ENCODE measurements at regions not wholly inside any gene's neighbourhood (a gene's known extent, or its start where the extent isn't known, plus 50 kb on each side); places are given as distances from the start of the nearest gene placed in this dataset.

DNA sequence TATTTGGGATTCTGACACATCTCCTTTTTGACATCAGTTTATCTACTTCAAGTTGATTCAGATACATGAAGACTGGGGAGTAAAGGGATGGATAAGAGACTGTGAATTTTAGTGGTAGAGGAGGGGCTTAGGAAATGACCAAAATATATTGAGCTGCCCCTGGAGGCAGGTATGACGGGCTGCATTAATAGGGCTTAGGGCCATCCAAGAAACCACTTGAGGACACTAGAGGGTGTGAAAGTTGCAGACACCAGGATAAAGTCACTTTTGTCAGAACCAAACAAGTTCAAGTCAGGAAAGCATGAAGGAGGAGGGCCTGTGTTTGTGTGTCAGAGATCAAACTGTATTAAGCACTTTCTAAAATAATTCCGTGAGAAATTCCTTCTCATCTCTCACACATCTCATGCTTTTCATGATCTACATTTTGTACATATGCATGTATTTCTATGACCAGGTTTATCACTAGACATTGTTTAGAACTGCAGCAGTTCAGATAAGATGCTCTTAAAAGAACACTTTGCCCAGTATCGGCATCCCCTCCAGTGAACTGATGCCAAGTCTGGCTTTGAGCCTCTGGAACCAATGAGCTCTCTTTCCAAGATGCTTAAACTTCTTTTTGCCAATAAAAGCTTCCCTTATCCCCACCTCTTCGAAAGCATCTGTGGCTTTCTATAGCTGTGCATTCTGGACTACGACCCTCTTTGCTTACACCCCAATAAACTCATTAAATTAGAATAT is 136.9 kb downstream of the SLC38A1 start:
- H3K4me3 ChIP-seq: no peak overlapping the region
- H3K9me3 ChIP-seq: no peaks in the 10 kb centered on the region
- TF ChIP-seq, protein P1, sequence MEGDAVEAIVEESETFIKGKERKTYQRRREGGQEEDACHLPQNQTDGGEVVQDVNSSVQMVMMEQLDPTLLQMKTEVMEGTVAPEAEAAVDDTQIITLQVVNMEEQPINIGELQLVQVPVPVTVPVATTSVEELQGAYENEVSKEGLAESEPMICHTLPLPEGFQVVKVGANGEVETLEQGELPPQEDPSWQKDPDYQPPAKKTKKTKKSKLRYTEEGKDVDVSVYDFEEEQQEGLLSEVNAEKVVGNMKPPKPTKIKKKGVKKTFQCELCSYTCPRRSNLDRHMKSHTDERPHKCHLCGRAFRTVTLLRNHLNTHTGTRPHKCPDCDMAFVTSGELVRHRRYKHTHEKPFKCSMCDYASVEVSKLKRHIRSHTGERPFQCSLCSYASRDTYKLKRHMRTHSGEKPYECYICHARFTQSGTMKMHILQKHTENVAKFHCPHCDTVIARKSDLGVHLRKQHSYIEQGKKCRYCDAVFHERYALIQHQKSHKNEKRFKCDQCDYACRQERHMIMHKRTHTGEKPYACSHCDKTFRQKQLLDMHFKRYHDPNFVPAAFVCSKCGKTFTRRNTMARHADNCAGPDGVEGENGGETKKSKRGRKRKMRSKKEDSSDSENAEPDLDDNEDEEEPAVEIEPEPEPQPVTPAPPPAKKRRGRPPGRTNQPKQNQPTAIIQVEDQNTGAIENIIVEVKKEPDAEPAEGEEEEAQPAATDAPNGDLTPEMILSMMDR (IDR thresholded peaks at IDR 0.05): no peak
- ATAC-seq (peak; percentile 47), DNase-seq (no peak)
- intact Hi-C loops (cut with DNase I, micrococcal nuclease): no loop called here
- no peaks in the 10 kb centered on the region for H3K36me3 ChIP-seq (ENCODE audit: low read depth)
- H3K4me1 ChIP-seq (ENCODE audit: low read depth): no peaks in the 10 kb centered on the region

DNA sequence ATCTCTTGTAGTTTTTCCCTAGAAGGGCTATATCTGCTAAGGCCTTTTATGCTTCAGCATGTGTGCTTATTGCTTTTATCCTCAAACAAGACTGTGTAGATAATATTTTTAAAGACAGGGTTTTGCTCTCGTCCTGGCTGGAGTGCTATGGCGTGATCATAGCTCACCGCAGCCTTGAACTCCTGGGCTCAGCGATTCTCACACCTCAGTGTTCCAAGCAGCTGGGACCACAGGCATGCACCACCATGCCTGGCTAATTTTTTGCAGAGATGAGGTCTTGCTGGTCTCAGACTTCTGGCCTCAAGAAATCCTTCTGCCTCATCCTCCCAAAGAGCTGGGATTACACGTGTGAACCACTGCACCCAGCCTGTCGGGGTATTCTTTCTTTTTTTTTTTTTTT is 137.3 kb upstream of the SCAF11 start:
- peaks cover 11% of the 10 kb centered on the region for H3K4me1 ChIP-seq (ENCODE audit: low read depth)
- intact Hi-C loops (cut with DNase I, micrococcal nuclease): loop anchor here in 1 of 2 donors (10.0 kb wide), 1 partner anchor 177 kb away; no protein-coding TSS in a partner anchor

DNA sequence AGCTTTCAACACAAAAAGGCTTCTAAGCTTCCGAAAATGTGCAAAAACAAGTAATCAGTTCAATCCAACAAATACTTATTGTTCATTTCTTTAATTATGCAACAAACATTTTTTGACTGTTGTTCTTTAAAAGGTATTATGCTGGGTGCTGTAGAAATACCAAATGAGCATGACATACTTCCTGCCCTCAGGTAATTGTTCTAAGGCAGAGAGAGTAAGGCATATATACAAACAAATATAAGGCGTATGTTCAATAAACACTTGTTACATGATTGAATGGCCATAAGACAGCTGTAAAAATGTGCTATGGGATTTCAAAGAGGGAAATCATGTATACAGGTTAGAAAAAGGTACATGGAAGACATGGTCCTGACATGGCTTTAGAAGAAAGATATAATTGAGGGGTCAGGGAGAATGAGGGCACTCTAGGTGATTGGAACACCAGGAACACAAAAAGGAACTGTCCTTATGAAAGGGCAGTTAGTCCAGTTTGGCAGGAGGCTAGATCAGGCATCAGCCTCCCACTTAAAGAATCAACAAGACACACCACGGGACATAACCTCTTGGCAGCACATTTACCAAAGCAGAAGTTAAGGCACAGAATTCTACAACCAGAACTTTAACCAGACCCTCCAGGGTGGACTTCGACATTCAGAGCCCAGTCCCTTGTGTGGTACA is 135.8 kb upstream of the SCAF11 start:
- Histone ChIP-seq H3K4me1 (ENCODE audit: low read depth) (peaks cover 11% of the 10 kb centered on the region), H3K9me3 (no peaks in the 10 kb centered on the region), H3K36me3 (ENCODE audit: low read depth) (no peaks in the 10 kb centered on the region), H3K4me3 (no peak overlapping the region)
- ATAC-seq (peak; percentile 72), DNase-seq (no peak)
- intact Hi-C loops (cut with DNase I, micrococcal nuclease): loop anchor here in 1 of 2 donors (10.0 kb wide), 1 partner anchor 179 kb away; no protein-coding TSS in a partner anchor
- TF ChIP-seq, protein P1 (IDR thresholded peaks at IDR 0.05): no peak

More for the DNA sequence above, 137.3 kb upstream of the SCAF11 start:
- TF ChIP-seq, protein P1 (IDR thresholded peaks at IDR 0.05): no peak
- ATAC-seq: no peak
- Histone ChIP-seq H3K9me3 (no peaks in the 10 kb centered on the region), H3K36me3 (ENCODE audit: low read depth) (no peaks in the 10 kb centered on the region), H3K4me3 (no peak overlapping the region)
- no peak for DNase-seq

DNA sequence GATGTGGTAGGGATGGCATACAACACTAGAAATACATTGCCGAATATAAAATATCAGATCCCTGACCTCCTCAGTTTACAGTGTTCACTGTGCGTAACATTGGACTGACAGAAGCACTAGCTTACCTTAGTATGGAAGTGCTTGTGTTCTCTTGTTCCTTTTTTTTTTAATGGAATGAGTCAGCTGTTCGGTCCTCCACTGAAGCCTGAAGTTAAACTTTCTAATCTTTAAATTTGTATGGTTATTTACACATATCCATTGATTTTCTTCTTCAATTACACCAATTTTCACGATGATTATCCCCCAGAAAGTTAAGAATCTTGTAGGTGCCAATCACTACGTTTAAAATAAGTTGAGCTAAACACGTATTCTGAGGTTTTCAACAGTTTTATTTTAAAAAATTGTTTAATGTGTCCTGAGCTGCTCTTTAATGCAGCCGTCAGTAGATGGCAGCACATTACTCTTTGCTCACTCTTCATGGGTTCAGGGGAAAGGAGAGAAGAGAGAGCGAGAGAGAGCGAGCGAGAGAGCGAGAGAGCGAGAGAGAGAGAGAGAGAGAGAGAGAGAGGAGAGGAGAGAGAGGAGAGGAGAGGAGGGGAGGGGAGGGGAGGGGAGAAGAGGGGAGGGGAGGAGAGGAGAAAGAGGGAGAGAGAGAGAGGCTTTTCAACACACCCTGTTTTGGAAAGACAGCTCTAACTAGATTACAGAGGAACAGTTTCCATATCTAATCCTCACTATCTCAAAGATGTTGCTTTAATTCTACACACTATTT is 134.7 kb upstream of the SCAF11 start:
- TF ChIP-seq, protein P1 (IDR thresholded peaks at IDR 0.05): peak; percentile 24
- no peak overlapping the region for H3K4me3 ChIP-seq
- H3K36me3 ChIP-seq (ENCODE audit: low read depth): no peaks in the 10 kb centered on the region
- no peaks in the 10 kb centered on the region for H3K9me3 ChIP-seq
- peak; percentile 96 for ATAC-seq
- intact Hi-C loops (cut with DNase I, micrococcal nuclease): loop anchor here in 1 of 2 donors (10.0 kb wide), 1 partner anchor 180 kb away; no protein-coding TSS in a partner anchor
- peaks cover 11% of the 10 kb centered on the region for H3K4me1 ChIP-seq (ENCODE audit: low read depth)
- peak in 1 of 3 donors; percentile 76 for DNase-seq

DNA sequence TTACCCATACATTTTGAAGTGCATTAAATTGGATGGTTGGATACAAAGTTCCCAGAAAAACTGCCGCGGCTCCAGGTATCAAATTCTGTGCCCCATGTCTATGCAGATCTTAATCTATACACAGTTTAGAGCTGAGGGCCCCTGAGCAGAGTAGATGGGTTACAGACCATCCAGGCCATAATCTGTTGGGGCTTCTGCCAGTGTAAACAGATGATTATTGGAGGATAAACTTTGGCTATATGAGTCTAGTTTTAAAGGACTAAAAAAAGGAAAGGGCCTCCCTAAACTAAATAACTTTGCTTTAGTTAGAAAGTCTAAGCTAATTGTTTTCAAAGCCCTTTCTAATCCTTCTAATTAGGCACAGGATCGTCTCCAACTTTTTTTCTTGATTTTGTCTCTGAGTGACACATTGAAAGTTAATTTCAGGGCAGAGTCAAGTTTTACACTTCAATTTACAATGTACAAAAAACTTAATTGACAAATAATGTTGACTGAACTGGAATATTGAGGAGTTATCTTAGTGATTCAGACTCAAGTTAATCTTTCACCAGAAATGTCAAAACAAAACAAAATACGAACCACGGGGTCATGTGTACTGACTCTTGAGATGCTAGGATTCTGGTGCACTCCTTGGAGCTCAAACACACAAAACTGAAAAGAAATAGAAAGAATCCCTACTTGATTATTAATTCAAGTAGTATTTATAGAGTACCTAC is 133.9 kb upstream of the SCAF11 start:
- intact Hi-C loops (cut with DNase I, micrococcal nuclease): loop anchor here in 1 of 2 donors (10.0 kb wide), 1 partner anchor 181 kb away; no protein-coding TSS in a partner anchor
- TF ChIP-seq, protein P1 (IDR thresholded peaks at IDR 0.05): no peak
- ATAC-seq: no peak
- Histone ChIP-seq H3K4me3 (no peak overlapping the region), H3K36me3 (ENCODE audit: low read depth) (no peaks in the 10 kb centered on the region), H3K9me3 (no peaks in the 10 kb centered on the region), H3K4me1 (ENCODE audit: low read depth) (peaks cover 11% of the 10 kb centered on the region)
- no peak for DNase-seq
